ENCODE measurements at regions not wholly inside any gene's neighbourhood (a gene's known extent, or its start where the extent isn't known, plus 50 kb on each side); places are given as distances from the start of the nearest gene placed in this dataset.

DNA sequence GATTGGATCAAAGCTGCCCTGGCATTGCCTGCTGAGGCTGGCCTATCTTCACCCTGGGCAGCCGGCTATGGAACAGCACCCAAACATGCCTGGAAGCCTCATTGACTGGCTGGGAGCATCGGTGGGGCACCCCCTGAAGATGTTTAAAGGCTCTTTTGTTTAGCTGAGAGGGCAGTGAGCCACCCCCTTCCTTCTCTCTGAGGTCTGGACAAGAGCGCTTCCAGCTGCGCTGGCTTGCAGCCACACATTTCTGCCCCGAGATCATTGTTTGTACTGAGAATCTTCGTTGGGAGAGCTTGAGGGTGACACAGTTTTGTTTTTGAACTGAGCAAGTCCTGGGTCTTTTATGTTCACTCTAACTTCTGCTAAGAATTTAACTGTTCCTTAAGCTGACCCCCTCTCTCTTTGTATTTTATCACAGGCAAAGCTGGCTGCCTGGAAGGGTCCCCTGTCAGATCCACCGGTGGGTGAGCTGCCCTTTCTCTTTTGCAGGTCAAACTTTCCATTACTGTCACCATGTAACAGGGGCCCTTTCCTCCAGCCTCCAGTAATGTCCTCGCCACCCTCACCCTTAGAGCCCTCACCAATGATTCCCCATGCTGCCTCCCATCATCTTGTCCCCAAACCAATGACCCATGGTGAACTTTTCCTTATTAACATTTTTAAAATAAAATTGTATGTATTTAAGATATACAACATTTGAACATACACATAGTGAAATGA is 212.2 kb downstream of the KIF26A start:
- TF ChIP-seq EZH2 (IDR thresholded peaks at IDR 0.05; ENCODE audit: low read depth), result no peak
- TF ChIP-seq, protein P1, sequence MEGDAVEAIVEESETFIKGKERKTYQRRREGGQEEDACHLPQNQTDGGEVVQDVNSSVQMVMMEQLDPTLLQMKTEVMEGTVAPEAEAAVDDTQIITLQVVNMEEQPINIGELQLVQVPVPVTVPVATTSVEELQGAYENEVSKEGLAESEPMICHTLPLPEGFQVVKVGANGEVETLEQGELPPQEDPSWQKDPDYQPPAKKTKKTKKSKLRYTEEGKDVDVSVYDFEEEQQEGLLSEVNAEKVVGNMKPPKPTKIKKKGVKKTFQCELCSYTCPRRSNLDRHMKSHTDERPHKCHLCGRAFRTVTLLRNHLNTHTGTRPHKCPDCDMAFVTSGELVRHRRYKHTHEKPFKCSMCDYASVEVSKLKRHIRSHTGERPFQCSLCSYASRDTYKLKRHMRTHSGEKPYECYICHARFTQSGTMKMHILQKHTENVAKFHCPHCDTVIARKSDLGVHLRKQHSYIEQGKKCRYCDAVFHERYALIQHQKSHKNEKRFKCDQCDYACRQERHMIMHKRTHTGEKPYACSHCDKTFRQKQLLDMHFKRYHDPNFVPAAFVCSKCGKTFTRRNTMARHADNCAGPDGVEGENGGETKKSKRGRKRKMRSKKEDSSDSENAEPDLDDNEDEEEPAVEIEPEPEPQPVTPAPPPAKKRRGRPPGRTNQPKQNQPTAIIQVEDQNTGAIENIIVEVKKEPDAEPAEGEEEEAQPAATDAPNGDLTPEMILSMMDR (conservative IDR thresholded peaks at IDR 0.05), result no peak
